CD14-positive monocyte (primary cell): ENCODE measurements at regions not wholly inside any gene's neighbourhood (a gene's known extent, or its start where the extent isn't known, plus 50 kb on each side); places are given as distances from the start of the nearest gene placed in this dataset.

Experiments used
- DNase-seq, 3 donors: peaks; one replicate each; pipeline ENCODE4 v3.0.0-alpha.2; 2011 to 2022
- H2AFZ ChIP-seq: 2 replicates; pipeline ENCODE4 v1.6.0; 2012; ENCODE audit warnings: mild to moderate bottlenecking, low read depth, low read length, inconsistent platforms; ENCODE audit not compliant: insufficient read depth, poor library complexity, severe bottlenecking
- H3K27ac ChIP-seq, 2 donors: 1 replicate in 1 of 2; 2 replicates in 1 of 2; pipeline ENCODE4 v1.5.1; 2012 to 2013; ENCODE audit warnings: low read length in 2 of 2, control low read depth in 1 of 2, inconsistent platforms in 1 of 2, low read depth in 1 of 2, mild to moderate bottlenecking in 1 of 2
- H3K27me3 ChIP-seq, 2 donors: one replicate each; pipeline versions ENCODE4 v1.6.0 to v1.6.1; 2011 to 2013; ENCODE audit warnings: low read length in 2 of 2; ENCODE audit not compliant: control insufficient read depth in 2 of 2, insufficient read depth in 2 of 2
- H3K36me3 ChIP-seq, 2 donors: replicated peaks in 1 of 2; 1 replicate in 1 of 2; 2 replicates in 1 of 2; pipeline versions ENCODE4 v1.5.1 to v1.6.1; 2012 to 2013; ENCODE audit warnings: low read length in 2 of 2, control low read depth in 1 of 2, inconsistent platforms in 1 of 2, mild to moderate bottlenecking in 1 of 2; ENCODE audit not compliant: insufficient read depth in 2 of 2, control insufficient read depth in 1 of 2
- H3K4me1 ChIP-seq, 2 donors: 1 replicate in 1 of 2; 2 replicates in 1 of 2; pipeline versions ENCODE4 v1.5.1 to v1.6.1; 2012 to 2013; ENCODE audit warnings: low read length in 2 of 2, control low read depth in 1 of 2, inconsistent platforms in 1 of 2, mild to moderate bottlenecking in 1 of 2, moderate library complexity in 1 of 2; ENCODE audit not compliant: insufficient read depth in 2 of 2, control insufficient read depth in 1 of 2
- H3K4me2 ChIP-seq: replicated peaks from 2 replicates; pipeline ENCODE3; 2012; ENCODE audit warnings: low read length, moderate library complexity, mild to moderate bottlenecking; ENCODE audit not compliant: poor library complexity, severe bottlenecking; ENCODE audit errors: extremely low read depth
- H3K4me3 ChIP-seq, 3 experiments: fragments of 200-600 bp in 1 of 3; sonication (generic) in 1 of 3; replicated peaks in 1 of 3; 1 replicate in 2 of 3; 2 replicates in 1 of 3; pipeline ENCODE4 v1.5.1; 2011 to 2013; ENCODE audit warnings: low read length in 3 of 3, mild to moderate bottlenecking in 3 of 3, control low read depth in 2 of 3, low read depth in 2 of 3, inconsistent platforms in 1 of 3, moderate library complexity in 1 of 3
- H3K79me2 ChIP-seq: 2 replicates; pipeline ENCODE4 v1.6.0; 2012; ENCODE audit warnings: mild to moderate bottlenecking, control low read depth, inconsistent platforms, low read length, moderate library complexity; ENCODE audit not compliant: insufficient read depth
- H3K9ac ChIP-seq: 2 replicates; pipeline ENCODE4 v1.6.0; 2017; ENCODE audit warnings: low read length, mild to moderate bottlenecking; ENCODE audit not compliant: insufficient read depth, poor library complexity, severe bottlenecking
- H3K9me3 ChIP-seq, 2 donors: replicated peaks in 1 of 2; 1 replicate in 1 of 2; 2 replicates in 1 of 2; pipeline versions ENCODE4 v1.5.1 to v1.6.1; 2012 to 2013; ENCODE audit warnings: low read length in 2 of 2, control low read depth in 1 of 2; ENCODE audit not compliant: control insufficient read depth in 1 of 2, insufficient read depth in 1 of 2
- H4K20me1 ChIP-seq: 2 replicates; pipeline ENCODE4 v1.6.0; 2012; ENCODE audit warnings: mild to moderate bottlenecking, low read length, control low read depth, moderate library complexity; ENCODE audit not compliant: insufficient read depth
- H3K27ac Mint-ChIP-seq, 7 donors: one replicate each; pipeline ENCODE4 v1.8.0; 2020; ENCODE audit warnings: mild to moderate bottlenecking in 7 of 7, mixed read lengths in 7 of 7, moderate library complexity in 6 of 7, inconsistent platforms in 2 of 7
- H3K27me3 Mint-ChIP-seq, 3 donors: one replicate each; pipeline ENCODE4 v1.8.0; 2021 to 2022; ENCODE audit warnings: low read depth in 3 of 3, mild to moderate bottlenecking in 3 of 3, mixed read lengths in 3 of 3, moderate library complexity in 3 of 3, inconsistent platforms in 1 of 3
- H3K36me3 Mint-ChIP-seq, 2 donors: one replicate each; pipeline ENCODE4 v1.8.0; 2020; ENCODE audit warnings: mixed read lengths in 2 of 2, inconsistent platforms in 1 of 2, mild to moderate bottlenecking in 1 of 2
- H3K4me1 Mint-ChIP-seq: one replicate; pipeline ENCODE4 v1.8.0; 2020; ENCODE audit warnings: mild to moderate bottlenecking, mixed read lengths
- H3K4me3 Mint-ChIP-seq, 2 donors: one replicate each; pipeline ENCODE4 v1.8.0; 2020; ENCODE audit warnings: mild to moderate bottlenecking in 2 of 2, mixed read lengths in 2 of 2, moderate library complexity in 1 of 2
- H3K9me3 Mint-ChIP-seq, 7 donors: one replicate each; pipeline ENCODE4 v1.8.0; 2020 to 2022; ENCODE audit warnings: mixed read lengths in 7 of 7, mild to moderate bottlenecking in 6 of 7, moderate library complexity in 6 of 7, inconsistent platforms in 2 of 7
- WGBS: methylation state at CpG from one replicate; pipeline ENCODE4 v1.1.5; 2013; ENCODE audit warnings: missing lambda C conversion rate; ENCODE audit not compliant: insufficient coverage; 5-methylcytosine and 5-hydroxymethylcytosine counted together
- intact Hi-C, 2 donors: fragments of 100-400 bp; cut with micrococcal nuclease; formaldehyde crosslinking; loops; one replicate each; pipeline versions ENCODE4 v1.15.0 to v1.15.1; 2023
- TF ChIP-seq, protein P1 (sequence below): fragments of 200-600 bp; IDR thresholded peaks from one replicate; pipeline ENCODE4 v1.8.0; 2022; ENCODE audit warnings: antibody characterized with exemption, mild to moderate bottlenecking

DNA sequence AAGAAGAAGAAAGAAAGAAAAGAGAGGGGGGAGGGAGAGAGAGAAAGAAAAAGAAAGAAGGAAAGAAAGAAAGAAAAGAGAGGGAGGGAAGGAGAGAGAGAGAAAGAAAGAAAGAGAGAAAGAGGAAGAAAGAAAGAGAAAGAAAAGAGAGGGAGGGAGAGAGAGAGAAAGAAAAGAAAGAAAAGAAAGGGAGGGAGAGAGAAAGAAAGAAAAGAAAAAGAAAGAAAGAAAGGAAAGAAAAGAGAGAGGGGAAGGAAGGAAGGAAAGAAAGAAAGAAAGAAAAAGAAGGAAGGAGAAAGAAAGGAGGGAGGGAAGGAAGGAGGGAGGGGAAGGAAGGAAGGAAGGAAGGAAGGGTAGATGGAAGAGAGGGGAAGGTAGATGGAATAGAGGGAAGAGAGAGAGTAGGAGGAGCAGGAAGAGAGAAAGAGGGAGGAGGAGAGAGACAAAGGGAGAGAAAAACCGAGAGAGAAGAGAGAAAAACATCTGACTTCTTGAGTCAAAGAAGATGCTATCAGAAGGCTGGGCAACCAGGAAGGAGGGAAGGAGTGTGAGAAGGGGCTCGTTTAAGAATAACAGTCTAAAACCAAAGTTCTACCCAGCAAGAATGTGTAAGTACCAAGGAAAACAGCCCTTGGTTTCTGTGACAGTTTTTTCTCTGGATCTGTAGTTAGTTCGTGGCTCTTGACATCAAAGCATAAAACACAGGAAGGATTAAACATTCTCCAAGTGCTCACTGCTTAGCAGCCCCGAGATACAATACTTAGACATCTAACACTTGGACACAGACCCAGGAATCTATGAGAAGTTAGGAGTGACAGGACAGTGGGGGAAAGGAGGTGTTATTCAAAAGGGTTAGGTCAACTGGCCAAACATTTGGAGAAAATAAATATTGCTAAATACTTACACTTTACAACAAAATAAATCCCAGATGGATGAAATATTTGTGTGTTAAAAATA is 131.9 kb upstream of the STMND1 start:
- no peak for DNase-seq
- Histone ChIP-seq H3K4me1 (peaks cover 15 to 16% of the 10 kb centered on the region in 2 donors), H3K9ac (no peak overlapping the region), H3K9me3 (no peaks in the 10 kb centered on the region), H3K27ac (no peak overlapping the region), H3K4me2 (no peak overlapping the region), H3K27me3 (no peaks in the 10 kb centered on the region), H3K79me2 (no peaks in the 10 kb centered on the region), H3K36me3 (no peaks in the 10 kb centered on the region), H4K20me1 (no peaks in the 10 kb centered on the region), H3K4me3 (no peak overlapping the region), H2AFZ (no peak overlapping the region)
- H3K4me1 Mint-ChIP-seq: peaks cover 26% of the 10 kb centered on the region
- H3K9me3 Mint-ChIP-seq: no peaks in the 10 kb centered on the region
- peak overlapping the region in 1 of 2 donors; percentile 41 for H3K4me3 Mint-ChIP-seq
- H3K27ac Mint-ChIP-seq: no peak overlapping the region
- peaks cover 1 to 4% (median 3%) of the 10 kb centered on the region in 3 donors for H3K27me3 Mint-ChIP-seq
- WGBS: no CpG with 5 or more reads among the region's 4 CpGs
- H3K36me3 Mint-ChIP-seq: no peaks in the 10 kb centered on the region
- intact Hi-C loops: loop anchor here (10.0 kb wide), 2 partner anchors 195 to 635 kb away; no protein-coding TSS in a partner anchor
- TF ChIP-seq, protein P1, sequence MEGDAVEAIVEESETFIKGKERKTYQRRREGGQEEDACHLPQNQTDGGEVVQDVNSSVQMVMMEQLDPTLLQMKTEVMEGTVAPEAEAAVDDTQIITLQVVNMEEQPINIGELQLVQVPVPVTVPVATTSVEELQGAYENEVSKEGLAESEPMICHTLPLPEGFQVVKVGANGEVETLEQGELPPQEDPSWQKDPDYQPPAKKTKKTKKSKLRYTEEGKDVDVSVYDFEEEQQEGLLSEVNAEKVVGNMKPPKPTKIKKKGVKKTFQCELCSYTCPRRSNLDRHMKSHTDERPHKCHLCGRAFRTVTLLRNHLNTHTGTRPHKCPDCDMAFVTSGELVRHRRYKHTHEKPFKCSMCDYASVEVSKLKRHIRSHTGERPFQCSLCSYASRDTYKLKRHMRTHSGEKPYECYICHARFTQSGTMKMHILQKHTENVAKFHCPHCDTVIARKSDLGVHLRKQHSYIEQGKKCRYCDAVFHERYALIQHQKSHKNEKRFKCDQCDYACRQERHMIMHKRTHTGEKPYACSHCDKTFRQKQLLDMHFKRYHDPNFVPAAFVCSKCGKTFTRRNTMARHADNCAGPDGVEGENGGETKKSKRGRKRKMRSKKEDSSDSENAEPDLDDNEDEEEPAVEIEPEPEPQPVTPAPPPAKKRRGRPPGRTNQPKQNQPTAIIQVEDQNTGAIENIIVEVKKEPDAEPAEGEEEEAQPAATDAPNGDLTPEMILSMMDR: no peak

DNA sequence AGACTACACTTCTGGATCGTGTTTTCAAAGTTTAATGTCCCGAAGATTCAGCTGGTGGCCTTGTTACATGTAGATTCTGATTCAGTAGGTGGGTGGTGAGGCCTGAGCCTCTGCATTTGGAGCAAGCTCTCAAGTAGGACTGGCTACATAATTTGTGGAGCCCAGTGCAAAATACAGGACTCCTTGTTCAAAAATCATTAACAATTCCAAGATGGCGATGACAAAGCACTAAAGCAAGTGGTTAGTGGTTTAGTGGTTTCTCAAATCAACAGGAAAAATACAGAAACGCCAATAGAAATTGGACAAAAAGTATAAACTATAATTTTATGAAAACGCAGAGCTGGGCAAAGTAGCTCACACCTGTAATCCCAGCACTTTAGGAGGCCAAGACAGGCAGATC is 133.7 kb upstream of the STMND1 start:
- Histone ChIP-seq H3K4me2 (no peak overlapping the region), H4K20me1 (no peaks in the 10 kb centered on the region), H3K9ac (no peak overlapping the region), H3K4me1 (peaks cover 9 to 10% of the 10 kb centered on the region in 2 donors), H3K9me3 (no peaks in the 10 kb centered on the region), H3K4me3 (no peak overlapping the region), H3K79me2 (no peaks in the 10 kb centered on the region), H3K27ac (no peak overlapping the region), H2AFZ (no peak overlapping the region), H3K36me3 (no peaks in the 10 kb centered on the region), H3K27me3 (no peaks in the 10 kb centered on the region)
- Mint-ChIP-seq H3K36me3 (no peaks in the 10 kb centered on the region), H3K27ac (no peak overlapping the region), H3K4me3 (no peak overlapping the region), H3K9me3 (no peaks in the 10 kb centered on the region), H3K4me1 (peaks cover 16% of the 10 kb centered on the region), H3K27me3 (peaks cover 1 to 6% (median 4%) of the 10 kb centered on the region in 3 donors)
- intact Hi-C loops: loop anchor here (10.0 kb wide), 2 partner anchors 193 to 633 kb away; no protein-coding TSS in a partner anchor
- TF ChIP-seq, protein P1: no peak
- DNase-seq: no peak
- WGBS: 50% methylated on average over 2 of the region's 5 CpGs
